ENCODE measurements at regions not wholly inside any gene's neighbourhood (a gene's known extent, or its start where the extent isn't known, plus 50 kb on each side); places are given as distances from the start of the nearest gene placed in this dataset.

DNA sequence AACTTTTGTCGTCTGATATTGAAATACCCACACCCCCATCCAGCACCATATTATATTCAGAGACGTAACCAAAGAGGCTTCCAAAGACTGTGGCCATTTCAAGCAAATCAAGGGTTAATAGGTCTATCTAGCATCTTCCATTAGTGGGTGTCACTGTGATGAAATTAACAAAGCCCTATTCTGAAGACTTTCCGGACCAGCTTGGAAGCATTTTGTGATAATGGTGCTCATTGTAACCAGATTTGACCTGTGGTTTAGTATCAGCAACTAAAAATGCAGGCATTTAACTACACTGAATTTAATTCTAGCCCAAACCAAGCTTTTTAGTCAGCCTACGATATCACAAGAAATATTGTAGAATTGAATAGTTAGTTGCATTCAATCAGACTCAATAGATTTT lies 309.7 kb upstream of the TENM3 start:
- DNase-seq (ENCODE audit: low read depth in 3 of 3): no peak

DNA sequence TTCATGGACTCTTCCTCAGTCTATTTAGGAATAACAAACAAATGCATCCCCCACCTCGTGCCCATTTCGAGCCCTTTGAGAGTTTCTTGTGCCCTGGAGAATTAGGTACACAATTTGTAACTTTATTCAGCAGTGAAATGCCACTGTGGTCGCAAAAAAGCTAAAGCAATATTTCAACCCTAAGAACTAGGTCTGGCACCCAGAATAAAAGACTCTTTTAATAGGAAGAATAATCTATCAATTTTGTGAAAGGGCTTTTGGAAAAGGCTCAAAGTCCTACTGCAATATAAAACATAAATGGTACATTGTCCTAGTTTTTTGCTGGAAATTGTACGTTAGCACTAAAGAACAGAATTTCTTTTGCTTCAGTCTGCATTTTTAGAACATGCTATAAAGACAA lies 304.6 kb upstream of the TENM3 start:
- no peak for DNase-seq (ENCODE audit: low read depth in 3 of 3)

GRCh38 chr4:181939199-181939945 lies 303.8 kb upstream of the TENM3 start:
- no peak for DNase-seq (ENCODE audit: low read depth in 3 of 3)

DNA sequence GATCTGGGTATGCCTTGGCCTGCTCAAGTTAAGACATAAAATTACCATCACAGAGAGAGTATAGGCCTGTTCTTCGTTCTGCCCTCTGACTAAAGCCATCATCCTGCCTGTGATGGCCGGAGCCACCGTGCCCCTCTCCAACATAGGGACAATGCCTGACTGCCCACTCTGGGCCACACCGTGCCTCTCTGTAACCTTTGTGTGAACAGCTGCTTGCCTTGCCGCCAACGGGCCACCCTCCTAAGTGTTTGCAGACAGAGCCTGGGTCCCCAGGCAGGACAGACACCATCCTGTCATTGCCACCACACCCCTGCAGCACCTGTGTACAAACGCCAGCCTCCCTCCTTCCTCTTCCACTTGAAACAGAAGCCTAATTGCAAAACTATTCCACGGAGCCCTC lies 298.7 kb upstream of the TENM3 start:
- DNase-seq (ENCODE audit: low read depth in 3 of 3): no peak

DNA sequence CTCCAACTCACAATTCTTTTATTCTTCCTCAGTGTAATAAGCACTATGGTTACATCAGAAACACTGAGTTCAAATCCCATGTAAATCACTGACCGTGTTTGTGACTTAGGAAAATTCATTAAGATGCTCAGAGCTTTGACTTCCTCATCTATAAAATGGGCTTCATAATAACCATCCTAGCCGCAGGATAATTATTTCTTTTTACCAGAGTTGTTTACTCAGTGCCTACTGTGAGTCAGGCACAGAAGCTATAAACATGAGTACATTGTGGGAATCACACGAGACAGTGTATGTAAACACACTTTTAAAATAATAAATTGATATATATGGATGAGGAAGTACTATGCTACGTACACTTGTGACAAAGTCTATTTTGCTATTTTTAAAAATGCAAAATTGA lies 296.3 kb upstream of the TENM3 start:
- DNase-seq (ENCODE audit: low read depth in 3 of 3): no peak

- no peak for DNase-seq (ENCODE audit: low read depth in 3 of 3)
Observed at GRCh38 chr4:181948839-181949382, 294.3 kb upstream of the TENM3 start.

DNA sequence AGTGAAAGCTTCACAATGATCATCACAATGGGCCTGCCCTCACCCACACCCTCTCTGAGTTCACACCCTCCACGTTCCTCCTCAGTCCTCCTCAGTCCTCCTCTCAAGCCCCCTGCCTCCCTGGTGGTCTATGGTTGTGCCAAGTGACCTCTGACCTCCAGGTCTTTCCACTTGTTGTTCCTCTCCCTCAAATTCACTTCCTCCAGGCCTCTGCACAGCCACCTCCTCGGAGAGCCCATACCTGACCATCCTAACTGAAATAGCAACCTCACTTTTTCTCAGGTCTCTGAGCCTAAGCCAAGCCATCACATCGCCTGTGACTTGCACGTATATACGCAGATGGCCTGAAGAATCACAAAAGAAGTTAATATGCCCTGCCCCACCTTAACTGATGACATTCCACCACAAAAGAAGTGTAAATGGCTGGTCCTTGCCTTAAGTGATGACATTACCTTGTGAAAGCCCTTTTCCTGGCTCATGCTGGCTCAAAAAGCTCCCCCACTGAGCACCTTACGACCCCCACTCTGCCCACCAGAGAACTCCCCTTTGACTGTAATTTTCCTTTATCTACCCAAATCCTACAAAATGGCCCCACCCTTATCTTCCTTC lies 293.4 kb upstream of the TENM3 start:
- no peak for DNase-seq (ENCODE audit: low read depth in 3 of 3)

GRCh38 chr4:181950372-181951127 lies 292.7 kb upstream of the TENM3 start:
- no peak for DNase-seq (ENCODE audit: low read depth in 3 of 3)

DNA sequence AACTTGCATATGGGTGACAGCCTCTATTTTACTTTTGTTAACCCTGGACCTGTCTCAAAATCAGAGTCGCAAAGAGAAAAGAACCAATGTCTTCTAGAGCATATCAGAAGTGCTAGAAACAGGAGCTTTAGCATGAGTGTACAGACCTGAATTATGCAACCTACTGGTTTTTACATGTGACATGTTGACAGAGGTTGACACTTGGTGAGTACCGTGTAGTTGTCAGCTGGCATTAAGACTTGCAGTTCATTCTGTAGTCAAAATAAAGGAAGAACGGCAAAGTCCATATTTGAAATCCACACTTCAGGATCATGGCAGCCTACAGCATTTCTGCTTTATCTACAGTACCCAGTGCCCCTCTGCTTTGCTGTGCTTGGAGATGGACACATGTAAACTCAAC lies 291.9 kb upstream of the TENM3 start:
- no peak for DNase-seq (ENCODE audit: low read depth in 3 of 3)

- no peak for DNase-seq (ENCODE audit: low read depth in 3 of 3)
Observed at GRCh38 chr4:181952478-181952877, 290.7 kb upstream of the TENM3 start.

DNA sequence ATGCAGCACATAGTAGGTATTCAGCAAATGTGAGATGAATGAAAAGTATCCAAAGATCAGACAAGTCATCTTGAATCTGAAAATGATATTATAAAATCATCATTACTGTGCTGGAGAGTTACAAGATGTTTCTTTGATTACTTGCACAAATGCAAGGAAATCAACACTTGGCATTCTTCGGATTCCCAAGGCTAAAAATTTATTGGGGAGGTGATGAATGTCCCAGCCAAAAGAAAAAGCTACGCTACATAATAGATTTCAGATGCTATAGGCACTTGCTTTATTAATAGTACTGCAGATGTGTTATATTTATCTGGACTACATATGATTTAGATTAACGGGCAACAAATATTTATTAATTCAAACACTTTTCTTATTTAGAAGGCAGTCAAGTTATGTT lies 286.7 kb upstream of the TENM3 start:
- DNase-seq (ENCODE audit: low read depth in 3 of 3): no peak

- DNase-seq (ENCODE audit: low read depth in 3 of 3): no peak
Observed at GRCh38 chr4:181957088-181957487, 286.1 kb upstream of the TENM3 start.

DNA sequence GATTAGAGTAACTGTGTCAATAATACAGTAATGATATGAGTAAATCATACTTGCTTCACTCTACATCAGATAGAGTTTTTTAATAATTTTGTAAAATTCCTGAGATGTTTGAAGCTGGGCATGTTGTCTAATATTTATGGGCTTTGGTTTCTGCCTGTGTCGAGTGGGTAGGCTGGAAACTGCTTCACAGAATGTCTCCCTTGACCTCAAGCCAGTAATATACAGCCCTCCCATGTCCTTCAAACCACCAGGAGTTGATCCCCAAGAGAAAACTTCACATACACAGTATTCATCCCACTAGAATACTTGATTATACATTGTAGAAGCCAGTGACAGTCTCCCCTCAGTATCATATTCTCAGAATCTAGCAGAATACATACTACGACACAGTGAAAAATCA lies 284.8 kb upstream of the TENM3 start:
- no peak for DNase-seq (ENCODE audit: low read depth in 3 of 3)

DNA sequence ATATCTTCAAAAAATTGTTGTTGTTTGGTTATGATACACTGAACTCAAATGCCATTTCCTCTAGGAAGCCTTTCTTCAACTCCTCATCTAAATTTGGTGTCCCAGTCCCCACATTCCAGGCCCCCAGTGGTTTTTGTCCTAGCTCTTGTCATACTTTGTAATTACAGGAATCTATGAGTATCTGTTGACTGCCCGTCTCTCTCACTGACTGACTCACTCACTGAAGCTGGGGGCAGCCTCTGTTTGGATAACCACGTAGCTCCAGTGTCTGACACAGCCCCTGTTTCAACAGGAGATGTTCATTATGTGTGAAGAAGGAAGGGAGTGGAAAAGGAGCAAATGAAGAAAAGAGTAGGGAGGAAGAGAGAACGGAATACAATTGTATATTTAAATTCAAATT lies 284.1 kb upstream of the TENM3 start:
- no peak for DNase-seq (ENCODE audit: low read depth in 3 of 3)

DNA sequence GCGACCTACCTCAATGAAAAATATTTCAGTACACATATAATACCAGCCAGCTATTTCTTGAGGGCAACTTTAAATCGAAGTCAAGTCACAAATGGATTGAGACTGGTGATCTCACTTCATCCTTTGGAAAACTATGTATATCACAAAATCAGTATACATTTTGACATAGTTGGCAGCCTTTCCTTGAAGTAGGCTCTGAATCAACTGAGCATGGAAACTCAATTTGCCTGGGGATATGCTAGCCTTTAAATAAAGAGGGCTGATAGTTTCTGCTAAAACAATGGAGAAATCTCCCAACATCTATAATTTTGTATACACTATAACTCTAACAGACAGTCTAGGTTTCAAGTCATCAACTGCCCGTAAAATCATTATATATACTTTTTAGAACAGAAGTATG lies 282.8 kb upstream of the TENM3 start:
- DNase-seq (ENCODE audit: low read depth in 3 of 3): no peak

DNA sequence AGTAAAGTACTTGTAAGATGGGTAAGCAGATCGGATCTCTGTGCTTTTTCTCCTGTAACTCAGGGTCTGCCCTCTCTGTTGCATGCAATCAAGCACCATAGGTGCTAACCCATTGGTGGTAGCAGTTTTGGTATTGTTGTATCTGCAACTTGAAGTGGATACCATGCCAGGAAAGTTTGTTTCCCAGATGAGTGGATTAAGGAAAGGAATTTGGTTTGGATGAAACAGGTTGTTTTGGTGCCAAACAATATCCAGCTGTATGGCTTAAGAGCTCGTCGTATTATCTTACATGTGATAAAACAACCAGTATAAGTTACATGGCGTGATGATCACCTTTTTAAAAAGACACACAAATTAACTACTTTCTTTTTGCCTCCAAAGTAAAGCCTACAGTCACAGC lies 280.9 kb upstream of the TENM3 start:
- DNase-seq (ENCODE audit: low read depth in 3 of 3): no peak

- no peak for DNase-seq (ENCODE audit: low read depth in 3 of 3)
Observed at GRCh38 chr4:181964731-181965130, 278.5 kb upstream of the TENM3 start.

- no peak for DNase-seq (ENCODE audit: low read depth in 3 of 3)
Observed at GRCh38 chr4:181966104-181966551, 277.1 kb upstream of the TENM3 start.

GRCh38 chr4:181967401-181967800 lies 275.8 kb upstream of the TENM3 start:
- no peak for DNase-seq (ENCODE audit: low read depth in 3 of 3)

- DNase-seq (ENCODE audit: low read depth in 3 of 3): no peak
Observed at GRCh38 chr4:181968371-181968770, 274.8 kb upstream of the TENM3 start.

DNA sequence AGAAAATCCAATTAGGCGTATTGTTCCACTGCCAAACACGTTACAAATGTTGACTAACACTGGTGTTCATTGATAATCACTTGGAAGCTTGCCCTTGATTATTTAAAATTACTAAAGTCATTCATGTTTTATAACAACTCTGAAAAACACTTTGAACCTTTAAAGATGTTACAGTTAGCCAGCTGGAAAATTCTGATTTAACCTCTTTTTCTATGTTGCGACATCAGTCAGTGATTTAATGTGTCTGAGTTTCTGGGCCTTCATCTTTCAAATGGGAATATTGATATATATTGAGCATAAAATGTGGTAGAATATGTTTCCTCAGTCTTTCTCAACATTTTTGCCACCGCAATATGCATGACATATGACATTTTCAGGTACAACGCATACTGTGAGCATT lies 274.1 kb upstream of the TENM3 start:
- DNase-seq (ENCODE audit: low read depth in 3 of 3): no peak

- no peak for DNase-seq (ENCODE audit: low read depth in 3 of 3)
Observed at GRCh38 chr4:181970366-181970765, 272.8 kb upstream of the TENM3 start.

DNA sequence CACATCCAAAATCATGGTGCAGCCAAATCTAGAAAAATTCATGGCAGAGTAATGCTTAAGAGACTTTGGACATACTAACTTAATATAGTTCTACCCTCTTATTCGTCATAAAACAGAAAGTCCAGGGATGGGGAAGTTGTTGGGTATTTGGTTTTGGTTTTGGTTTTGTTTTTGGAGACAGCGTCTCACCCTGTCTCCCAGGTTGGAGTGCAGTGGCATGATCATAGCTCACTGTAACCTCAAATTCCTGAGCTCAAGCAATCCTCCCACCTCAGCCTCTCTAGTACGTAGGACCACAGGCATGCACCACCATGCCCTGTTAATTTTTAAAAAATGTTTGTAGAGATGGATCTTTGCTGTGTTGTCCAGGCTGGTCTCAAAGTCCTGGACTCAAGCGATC lies 271.8 kb upstream of the TENM3 start:
- DNase-seq (ENCODE audit: low read depth in 3 of 3): no peak
